GM23338 (cell line): ENCODE measurements at regions not wholly inside any gene's neighbourhood (a gene's known extent, or its start where the extent isn't known, plus 50 kb on each side); places are given as distances from the start of the nearest gene placed in this dataset.
A peak's percentile ranks its signal among the peaks of the same experiment; 100 is the strongest.

ENCODE experiments used
- ATAC-seq: fragments of 200-7000 bp; cut with Tn5 transposase; 3 replicates; pipeline ENCODE4 v1.9.1; 2020
- DNase-seq: peaks from one replicate; pipeline ENCODE4 v3.0.0-alpha.2; 2015; ENCODE audit warnings: low spot score
- H2AFZ ChIP-seq: fragments of 200-600 bp; sonication (generic); 2 replicates; pipeline ENCODE4 v1.8.0; 2016; ENCODE audit warnings: antibody characterized with exemption, mild to moderate bottlenecking, moderate library complexity
- H3F3A ChIP-seq: fragments of 200-600 bp; sonication (generic); replicated peaks from 2 replicates; pipeline ENCODE4 v1.8.0; 2017; ENCODE audit warnings: antibody characterized with exemption, mixed run types, low read depth
- H3K27ac ChIP-seq: fragments of 200-600 bp; sonication (generic); 2 replicates; pipeline ENCODE4 v1.6.1; 2016; ENCODE audit warnings: low read depth
- H3K27me3 ChIP-seq: fragments of 200-600 bp; sonication (generic); 2 replicates; pipeline ENCODE4 v1.8.0; 2016; ENCODE audit warnings: mild to moderate bottlenecking, mixed run types, moderate library complexity; ENCODE audit not compliant: insufficient read depth
- H3K36me3 ChIP-seq: fragments of 200-600 bp; sonication (generic); 2 replicates; pipeline ENCODE4 v1.8.0; 2016; ENCODE audit warnings: mild to moderate bottlenecking; ENCODE audit not compliant: insufficient read depth
- H3K4me1 ChIP-seq: fragments of 200-600 bp; sonication (generic); 2 replicates; pipeline ENCODE4 v1.8.0; 2016; ENCODE audit warnings: mild to moderate bottlenecking, moderate library complexity; ENCODE audit not compliant: insufficient read depth
- H3K4me2 ChIP-seq: fragments of 200-600 bp; sonication (generic); 2 replicates; pipeline ENCODE4 v1.7.1; 2017; ENCODE audit warnings: mixed run types
- H3K4me3 ChIP-seq: fragments of 200-600 bp; sonication (generic); 2 replicates; pipeline ENCODE4 v1.6.1; 2016; ENCODE audit warnings: mixed run types
- H3K79me2 ChIP-seq: fragments of 200-600 bp; sonication (generic); replicated peaks from 2 replicates; pipeline ENCODE4 v1.8.0; 2017; ENCODE audit warnings: mild to moderate bottlenecking; ENCODE audit not compliant: insufficient read depth
- H3K9me2 ChIP-seq: fragments of 200-600 bp; sonication (generic); 2 replicates; pipeline ENCODE4 v1.8.0; 2017; ENCODE audit not compliant: insufficient read depth
- H4K20me1 ChIP-seq: fragments of 200-600 bp; sonication (generic); replicated peaks from 2 replicates; pipeline ENCODE4 v1.8.0; 2017; ENCODE audit warnings: mild to moderate bottlenecking; ENCODE audit not compliant: insufficient read depth
- H3K27ac Mint-ChIP-seq: 2 replicates; pipeline ENCODE4 v1.8.0; 2020; ENCODE audit warnings: inconsistent platforms, mild to moderate bottlenecking, moderate library complexity, mixed read lengths
- H3K27me3 Mint-ChIP-seq: 3 replicates; pipeline ENCODE4 v1.8.0; 2022; ENCODE audit warnings: low read depth, mild to moderate bottlenecking, moderate library complexity, mixed read lengths, inconsistent platforms; ENCODE audit not compliant: insufficient read depth, poor library complexity
- H3K36me3 Mint-ChIP-seq: 3 replicates; pipeline ENCODE4 v1.8.0; 2021; ENCODE audit warnings: low read depth, mild to moderate bottlenecking, inconsistent platforms, moderate library complexity, mixed read lengths
- H3K4me1 Mint-ChIP-seq: 3 replicates; pipeline ENCODE4 v1.8.0; 2020; ENCODE audit warnings: mild to moderate bottlenecking, inconsistent platforms, mixed read lengths
- H3K4me3 Mint-ChIP-seq: 3 replicates; pipeline ENCODE4 v1.8.0; 2021; ENCODE audit warnings: moderate library complexity, mild to moderate bottlenecking, inconsistent platforms, mixed read lengths
- H3K9me3 Mint-ChIP-seq: 3 replicates; pipeline ENCODE4 v1.8.0; 2020; ENCODE audit warnings: moderate library complexity, mild to moderate bottlenecking, inconsistent platforms, mixed read lengths
- CREB1 ChIP-seq: fragments of 250-450 bp; sonication (Bioruptor Pico); IDR thresholded peaks from 2 replicates; pipeline ENCODE4 v1.5.0; 2020; ENCODE audit warnings: low read depth, mild to moderate bottlenecking, moderate library complexity
- ETS1 ChIP-seq: IDR thresholded peaks from 2 replicates; pipeline ENCODE4 v1.6.1; 2016; ENCODE audit warnings: antibody characterized with exemption
- EZH2 ChIP-seq: fragments of 200-600 bp; sonication (generic); IDR thresholded peaks from one replicate; pipeline ENCODE4 v1.8.0; 2017; ENCODE audit warnings: antibody characterized with exemption, mild to moderate bottlenecking, low read depth; ENCODE audit not compliant: unreplicated experiment
- EZH2phosphoT487 ChIP-seq: fragments of 200-600 bp; sonication (generic); IDR thresholded peaks from one replicate; pipeline ENCODE4 v1.8.1; 2018; ENCODE audit warnings: antibody characterized with exemption; ENCODE audit not compliant: unreplicated experiment
- JUNB ChIP-seq: IDR thresholded peaks from one replicate; pipeline ENCODE4 v1.6.1; 2016; ENCODE audit warnings: antibody characterized with exemption; ENCODE audit not compliant: unreplicated experiment
- STAT1 ChIP-seq: IDR thresholded peaks from one replicate; pipeline ENCODE4 v1.6.1; 2016; ENCODE audit warnings: antibody characterized with exemption; ENCODE audit not compliant: unreplicated experiment
- ZNF114 ChIP-seq: fragments of 250-450 bp; sonication (Bioruptor Pico); IDR thresholded peaks from 2 replicates; pipeline ENCODE4 v1.5.0; 2020; ENCODE audit warnings: mild to moderate bottlenecking, moderate library complexity
- ZNF331 ChIP-seq: fragments of 250-450 bp; sonication (Bioruptor Pico); IDR thresholded peaks from 2 replicates; pipeline ENCODE4 v1.5.0; 2020; ENCODE audit warnings: low read depth, mild to moderate bottlenecking, moderate library complexity
- ZNF462 ChIP-seq: fragments of 250-450 bp; sonication (Bioruptor Pico); IDR thresholded peaks from 2 replicates; pipeline ENCODE4 v1.5.0; 2020; ENCODE audit warnings: mild to moderate bottlenecking, moderate library complexity
- TF ChIP-seq, protein P1 (sequence below): IDR thresholded peaks from one replicate; pipeline ENCODE4 v1.6.1; 2018; ENCODE audit warnings: antibody characterized with exemption; ENCODE audit not compliant: unreplicated experiment

DNA sequence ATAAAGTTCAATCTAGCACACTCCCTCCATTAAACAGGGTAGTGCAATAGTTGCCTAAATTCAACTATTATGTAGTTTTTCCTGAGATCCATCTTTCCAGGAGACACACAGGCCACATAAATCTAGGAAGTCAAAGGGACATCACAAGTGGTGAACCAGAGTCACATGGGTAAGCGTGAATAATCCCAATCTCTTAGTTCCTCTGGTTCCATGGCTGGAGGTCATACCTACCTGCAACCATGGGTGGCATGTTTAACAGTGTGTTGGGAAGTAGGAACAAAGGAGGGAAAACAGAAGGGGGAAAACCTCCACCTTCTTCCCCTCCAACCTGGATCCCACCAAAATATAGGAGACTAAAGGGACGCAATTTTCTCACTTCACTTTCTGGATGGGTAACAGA lies 2651.6 kb downstream of the ARAP2 start:
- Histone ChIP-seq H3K9me2 (peaks cover 4% of the 10 kb centered on the region; the same call in 1 of the 2 replicates), H3K4me3 (no peak overlapping the region), H2AFZ (no peak overlapping the region), H3K36me3 (peaks cover 37% of the 10 kb centered on the region), H3K79me2 (no peaks in the 10 kb centered on the region), H3K27me3 (no peaks in the 10 kb centered on the region), H3K4me1 (no peaks in the 10 kb centered on the region), H3F3A (no peaks in the 10 kb centered on the region), H3K4me2 (no peak overlapping the region), H4K20me1 (no peaks in the 10 kb centered on the region), H3K27ac (no peak overlapping the region)
- Mint-ChIP-seq H3K4me1 (no peaks in the 10 kb centered on the region), H3K36me3 (peaks cover 61% of the 10 kb centered on the region), H3K27ac (no peak overlapping the region), H3K27me3 (peaks cover 1% of the 10 kb centered on the region), H3K9me3 (peaks cover 81% of the 10 kb centered on the region), H3K4me3 (no peak overlapping the region)
- DNase-seq: peak; percentile 24
- ATAC-seq: no peak
- TF ChIP-seq ZNF114 (CRISPR knock-in tag) (no peak), ZNF331 (CRISPR knock-in tag) (no peak), STAT1 (no peak), JUNB (no peak), ZNF462 (CRISPR knock-in tag) (no peak), ETS1 (no peak), EZH2phosphoT487 (no peak), EZH2 (no peak), CREB1 (CRISPR knock-in tag) (no peak)
- TF ChIP-seq, protein P1, sequence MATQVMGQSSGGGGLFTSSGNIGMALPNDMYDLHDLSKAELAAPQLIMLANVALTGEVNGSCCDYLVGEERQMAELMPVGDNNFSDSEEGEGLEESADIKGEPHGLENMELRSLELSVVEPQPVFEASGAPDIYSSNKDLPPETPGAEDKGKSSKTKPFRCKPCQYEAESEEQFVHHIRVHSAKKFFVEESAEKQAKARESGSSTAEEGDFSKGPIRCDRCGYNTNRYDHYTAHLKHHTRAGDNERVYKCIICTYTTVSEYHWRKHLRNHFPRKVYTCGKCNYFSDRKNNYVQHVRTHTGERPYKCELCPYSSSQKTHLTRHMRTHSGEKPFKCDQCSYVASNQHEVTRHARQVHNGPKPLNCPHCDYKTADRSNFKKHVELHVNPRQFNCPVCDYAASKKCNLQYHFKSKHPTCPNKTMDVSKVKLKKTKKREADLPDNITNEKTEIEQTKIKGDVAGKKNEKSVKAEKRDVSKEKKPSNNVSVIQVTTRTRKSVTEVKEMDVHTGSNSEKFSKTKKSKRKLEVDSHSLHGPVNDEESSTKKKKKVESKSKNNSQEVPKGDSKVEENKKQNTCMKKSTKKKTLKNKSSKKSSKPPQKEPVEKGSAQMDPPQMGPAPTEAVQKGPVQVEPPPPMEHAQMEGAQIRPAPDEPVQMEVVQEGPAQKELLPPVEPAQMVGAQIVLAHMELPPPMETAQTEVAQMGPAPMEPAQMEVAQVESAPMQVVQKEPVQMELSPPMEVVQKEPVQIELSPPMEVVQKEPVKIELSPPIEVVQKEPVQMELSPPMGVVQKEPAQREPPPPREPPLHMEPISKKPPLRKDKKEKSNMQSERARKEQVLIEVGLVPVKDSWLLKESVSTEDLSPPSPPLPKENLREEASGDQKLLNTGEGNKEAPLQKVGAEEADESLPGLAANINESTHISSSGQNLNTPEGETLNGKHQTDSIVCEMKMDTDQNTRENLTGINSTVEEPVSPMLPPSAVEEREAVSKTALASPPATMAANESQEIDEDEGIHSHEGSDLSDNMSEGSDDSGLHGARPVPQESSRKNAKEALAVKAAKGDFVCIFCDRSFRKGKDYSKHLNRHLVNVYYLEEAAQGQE: no peak
